NCI-H2227 (cell line): ENCODE measurements at regions not wholly inside any gene's neighbourhood (a gene's known extent, or its start where the extent isn't known, plus 50 kb on each side); places are given as distances from the start of the nearest gene placed in this dataset.
"Not testable (repeated sequence)": the region's sequence is repeated elsewhere in the genome, so short reads cannot be mapped to it uniquely, and the experiment has no call there.

ENCODE experiments used
- DNase-seq: peaks from one replicate; lab custom pipeline; 2025; ENCODE audit not compliant: unreplicated experiment; lab: John Stamatoyannopoulos, UW

- no peak for DNase-seq
Measured at GRCh38 chr3:182486463-182486862, 306.8 kb upstream of the ATP11B start.

DNA sequence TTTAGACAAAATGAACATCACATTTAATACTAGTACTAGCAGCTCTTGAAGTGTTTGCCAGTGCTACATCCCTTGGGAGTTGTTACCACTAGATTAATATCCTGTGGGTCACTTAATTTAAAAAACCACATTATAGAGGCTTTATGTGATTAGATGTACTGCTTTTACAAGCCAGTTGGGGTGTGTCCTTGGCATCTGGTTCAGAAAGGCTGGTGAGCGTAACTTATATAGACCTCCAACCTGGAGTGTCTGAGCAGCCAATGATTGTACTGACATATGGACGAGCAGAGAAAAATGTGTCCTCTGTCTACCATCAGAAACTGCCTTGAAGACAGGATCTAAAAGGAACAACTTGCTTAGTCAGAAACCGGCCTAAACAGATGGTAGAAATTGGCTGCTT lies 306.2 kb upstream of the ATP11B start:
- DNase-seq: no peak

GRCh38 chr3:182487611-182488010 lies 305.7 kb upstream of the ATP11B start:
- DNase-seq: no peak

DNA sequence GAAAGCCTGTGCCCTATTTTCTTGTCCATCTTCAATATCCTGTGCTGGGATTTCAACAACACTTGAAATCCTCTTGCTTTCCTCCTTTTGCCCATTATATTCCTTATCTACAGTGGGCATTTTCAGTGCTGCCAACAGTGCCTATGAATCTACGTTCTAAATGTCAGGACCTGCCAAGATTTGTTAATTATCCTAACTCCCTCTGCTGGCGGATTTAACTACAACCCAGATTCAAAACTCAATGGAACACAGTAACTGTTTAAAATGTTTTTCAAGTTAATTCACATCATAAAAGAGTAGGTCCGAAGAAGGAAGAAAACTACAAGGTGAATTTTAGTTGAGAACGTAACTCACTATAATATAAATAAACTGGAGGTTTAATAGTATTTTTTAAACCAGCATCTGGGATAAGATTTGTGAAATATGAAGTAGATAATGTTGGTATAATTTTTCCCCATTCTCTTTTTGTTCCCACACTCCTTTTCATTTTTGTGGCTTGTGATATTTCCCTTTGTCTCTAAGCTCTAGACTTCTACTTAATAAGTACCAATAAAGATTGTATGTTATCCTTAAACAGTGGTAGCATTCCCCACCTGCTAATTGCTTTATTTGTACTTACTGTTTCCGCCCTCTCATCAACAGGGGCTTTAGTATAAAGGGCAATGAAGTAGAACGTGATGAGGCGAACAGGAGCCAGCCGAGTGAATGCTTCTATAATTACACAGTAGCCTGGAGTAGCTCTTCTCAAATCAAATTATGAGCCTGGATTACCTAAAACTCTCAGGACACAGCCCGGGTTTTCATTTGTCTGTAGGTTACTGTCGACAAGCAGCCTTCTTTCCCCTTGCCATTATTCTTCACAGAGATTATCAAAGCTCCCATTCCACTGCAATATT lies 302.5 kb upstream of the ATP11B start:
- peak; percentile 34 for DNase-seq

- DNase-seq: peak; percentile 7
Measured at GRCh38 chr3:182491577-182491976, 301.7 kb upstream of the ATP11B start.

DNA sequence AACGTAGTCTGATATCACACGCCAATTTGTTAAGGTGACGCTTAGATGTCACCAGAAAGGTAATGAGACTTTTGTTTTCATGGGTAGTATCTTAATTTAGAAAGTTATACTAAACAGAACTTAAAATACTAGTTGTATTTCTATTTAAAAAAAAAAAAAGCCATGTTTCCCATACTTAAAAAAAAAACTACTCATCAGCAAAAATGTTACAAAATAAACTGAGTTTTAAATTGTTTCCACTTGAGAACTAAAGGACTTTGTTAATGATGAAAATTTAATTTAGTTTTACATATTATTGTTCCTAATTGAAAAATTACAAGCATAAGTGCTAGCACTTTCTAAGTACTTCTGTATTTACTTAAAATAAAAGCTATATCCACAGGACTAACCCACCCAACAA lies 300.8 kb upstream of the ATP11B start:
- DNase-seq: no peak

DNA sequence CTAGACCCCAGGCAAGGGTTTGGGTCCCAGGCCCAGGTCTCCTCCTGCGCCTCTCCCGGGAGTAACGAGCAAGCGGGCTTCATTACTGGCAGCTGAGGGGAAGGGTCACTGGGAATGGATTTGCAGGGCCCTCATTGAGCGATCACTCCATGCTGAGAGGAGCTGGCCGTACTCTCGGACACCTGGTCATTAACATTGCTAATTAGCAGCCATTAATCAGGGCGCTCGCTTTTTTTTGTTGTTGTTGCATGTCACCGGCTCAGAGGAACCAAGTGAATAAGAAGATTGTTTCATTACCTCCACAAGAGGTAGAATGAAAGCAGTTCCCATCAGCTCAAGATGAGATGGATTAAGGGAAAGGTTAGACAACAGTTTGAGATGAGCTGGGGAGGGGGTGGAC lies 293.0 kb upstream of the ATP11B start:
- no peak for DNase-seq

DNA sequence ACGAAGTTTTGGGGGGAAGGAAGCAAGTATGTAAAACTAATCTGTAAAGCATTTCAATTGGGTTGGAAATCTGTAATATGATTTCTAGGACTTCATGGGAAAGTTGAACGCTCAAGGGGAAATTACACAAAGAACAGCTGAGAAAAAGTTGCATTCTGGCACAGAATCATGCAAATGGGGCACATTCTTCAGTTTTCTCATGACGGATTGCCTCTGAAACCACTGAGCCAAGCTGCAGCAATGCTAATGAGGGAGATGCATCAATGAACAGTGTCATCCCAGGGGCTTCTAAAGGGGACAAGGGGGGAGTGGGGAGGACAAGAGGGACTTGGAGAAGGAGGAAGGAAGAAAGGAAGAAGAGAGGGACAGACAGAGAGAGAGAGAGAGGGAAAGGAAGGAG lies 291.4 kb upstream of the ATP11B start:
- no peak for DNase-seq

DNA sequence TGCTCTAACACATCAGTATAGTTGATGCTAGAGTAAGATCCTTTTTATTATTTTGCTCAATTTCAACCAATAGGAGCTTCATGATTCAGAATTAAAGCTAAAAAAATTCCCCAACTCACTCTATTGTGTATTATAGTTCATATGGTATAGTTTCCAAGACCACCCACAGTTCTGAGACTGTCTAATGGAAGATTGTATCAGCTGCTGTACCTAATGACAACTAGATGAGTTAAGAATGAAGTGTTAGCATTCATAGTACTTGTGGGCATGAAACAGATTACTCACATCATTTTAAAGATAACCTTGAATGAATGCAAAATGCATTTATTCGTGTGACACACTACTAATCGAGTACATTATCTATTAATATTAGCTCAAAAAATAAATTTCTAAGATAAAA lies 289.9 kb upstream of the ATP11B start:
- DNase-seq: no peak

GRCh38 chr3:182508919-182509711 lies 284.2 kb upstream of the ATP11B start:
- peak; percentile 51 for DNase-seq

DNA sequence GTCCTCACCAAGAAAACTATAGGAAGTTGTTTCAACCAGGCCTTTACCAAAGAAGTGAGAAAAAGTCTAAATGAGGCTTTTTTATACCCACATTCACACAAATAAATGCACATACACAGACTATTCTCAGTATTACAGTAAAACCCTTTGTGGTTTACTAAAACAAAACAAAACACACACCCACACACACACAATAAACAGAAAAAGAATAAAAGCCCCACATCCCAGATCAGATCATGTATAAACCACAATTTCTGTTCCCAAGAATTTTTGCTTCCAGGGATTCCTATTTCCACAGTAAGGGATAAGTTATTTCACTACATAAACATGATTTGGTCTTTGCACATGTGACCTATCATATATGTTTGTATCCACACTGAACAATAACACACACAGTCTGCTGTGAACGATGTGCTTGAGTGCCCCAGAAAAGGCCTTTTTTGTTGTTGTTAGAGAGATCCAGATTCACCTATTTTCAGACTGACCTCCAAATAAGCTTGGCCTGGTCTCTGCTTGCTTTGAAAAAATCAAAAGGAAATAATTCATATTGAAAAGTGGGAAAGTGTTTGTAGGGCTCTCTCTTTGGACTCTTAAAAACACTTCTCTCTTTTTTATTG lies 283.4 kb upstream of the ATP11B start:
- DNase-seq: no peak

- DNase-seq: no peak
Measured at GRCh38 chr3:182514236-182514964, 278.9 kb upstream of the ATP11B start.

DNA sequence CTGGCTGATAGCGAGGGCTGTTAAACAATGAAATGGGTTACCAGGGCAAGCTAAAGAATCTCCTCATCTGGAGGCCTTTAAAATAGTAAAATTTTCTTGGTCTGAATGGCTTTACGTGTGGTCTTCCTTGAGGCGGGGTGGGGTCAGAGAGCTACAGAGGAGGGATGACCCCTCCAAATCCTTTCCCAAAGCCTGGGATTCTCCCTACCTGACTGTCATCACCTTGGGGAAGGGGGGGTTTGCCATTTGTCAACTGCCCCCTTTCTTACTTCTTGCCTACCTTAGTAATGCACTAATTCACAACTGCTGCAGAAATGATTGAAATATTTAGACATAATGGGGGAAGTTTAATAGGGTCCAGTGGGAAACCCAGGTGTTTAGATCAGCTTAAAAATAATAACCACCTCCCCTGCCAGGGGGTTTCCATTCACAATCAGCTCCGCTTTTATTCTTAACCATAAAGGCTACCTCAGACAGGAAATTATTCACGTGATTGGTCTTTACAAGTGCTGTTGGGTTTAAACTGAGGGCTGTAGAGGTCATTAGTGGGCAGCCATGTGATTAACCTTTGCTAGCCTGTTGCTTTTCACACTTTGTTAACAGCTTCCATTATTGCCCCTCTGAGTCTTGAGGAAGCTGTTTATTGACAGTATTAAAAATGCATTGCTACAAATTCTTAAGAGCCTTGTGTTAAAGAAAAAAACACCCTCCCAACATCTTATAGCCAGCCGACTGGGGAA lies 276.5 kb upstream of the ATP11B start:
- no peak for DNase-seq

- DNase-seq: no peak
Measured at GRCh38 chr3:182519569-182519968, 273.7 kb upstream of the ATP11B start.

GRCh38 chr3:182521339-182521738 lies 272.0 kb upstream of the ATP11B start:
- DNase-seq: no peak

- DNase-seq: not testable (repeated sequence)
Measured at GRCh38 chr3:182523424-182523823, 269.9 kb upstream of the ATP11B start.

- no peak for DNase-seq
Measured at GRCh38 chr3:182523836-182524235, 269.5 kb upstream of the ATP11B start.

DNA sequence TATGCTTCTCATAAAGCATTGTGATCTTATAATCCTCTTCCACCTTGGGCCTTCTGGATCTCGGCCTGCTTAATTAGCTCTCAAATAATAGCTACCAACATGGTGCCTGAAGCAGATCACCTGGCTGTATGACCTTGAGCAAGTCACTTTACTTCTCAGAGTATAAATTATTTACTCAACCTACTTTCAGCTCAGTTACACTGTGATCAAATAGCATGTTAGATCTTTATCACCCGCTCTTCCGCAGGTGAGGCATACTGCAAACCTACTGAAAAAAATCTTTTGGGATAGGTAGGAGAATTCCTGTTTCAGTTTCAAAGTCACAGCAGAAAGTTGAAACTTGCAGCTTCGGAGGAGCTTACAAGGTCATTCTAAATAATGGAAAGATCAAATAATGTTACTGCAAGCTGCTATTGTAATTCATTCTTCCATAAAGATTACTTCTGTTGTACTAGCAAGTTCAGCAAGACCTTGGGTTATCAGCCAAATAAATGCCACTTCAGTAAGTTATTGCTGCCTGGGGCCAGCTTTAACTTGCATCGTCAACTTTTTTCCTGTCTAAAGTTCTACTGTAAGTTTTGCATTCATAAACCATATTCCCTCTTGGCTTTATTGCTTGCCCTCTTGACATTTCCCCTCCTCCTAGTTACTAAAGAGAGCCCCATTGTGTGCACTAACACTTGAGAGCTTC lies 268.4 kb upstream of the ATP11B start:
- no peak for DNase-seq

DNA sequence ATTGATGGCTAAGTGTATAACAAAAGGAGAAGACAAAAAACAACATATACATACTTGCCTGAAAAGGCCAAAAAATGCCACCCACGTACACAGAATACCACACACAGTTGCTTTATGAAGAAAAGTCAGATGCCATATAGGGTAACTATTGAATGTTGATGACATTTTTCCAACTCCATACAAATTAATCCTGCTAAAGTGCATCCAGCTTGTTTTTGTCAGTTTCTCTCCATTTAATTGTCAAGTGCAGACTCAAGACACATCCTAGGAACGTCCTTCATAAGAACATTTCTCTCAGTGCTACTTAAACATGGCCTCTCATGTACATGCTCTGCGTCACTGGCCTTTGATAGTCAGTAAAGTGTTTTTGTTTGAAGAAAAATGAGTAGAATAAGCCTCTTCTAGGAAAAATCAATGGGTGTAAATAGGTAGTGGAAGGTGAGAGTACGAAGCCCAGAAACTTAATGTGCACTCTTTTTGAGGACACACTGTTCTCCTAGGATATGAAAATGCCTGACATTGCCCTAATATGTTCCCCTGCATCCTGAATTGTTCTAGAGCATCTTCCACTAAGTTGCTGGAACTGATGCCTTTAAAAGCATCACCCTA lies 267.4 kb upstream of the ATP11B start:
- no peak for DNase-seq
